ENCODE measurements at regions not wholly inside any gene's neighbourhood (a gene's known extent, or its start where the extent isn't known, plus 50 kb on each side); places are given as distances from the start of the nearest gene placed in this dataset.

GRCh38 chr4:122249357-122249756, 97.2 kb downstream of the BLTP1 start:
- TF ChIP-seq CTCF (IDR thresholded peaks at IDR 0.05; ENCODE audit: low read depth, low read length): no peak
- H3K4me3 ChIP-seq (ENCODE audit: low read depth, low read length): no peak overlapping the region

- TF ChIP-seq CTCF (IDR thresholded peaks at IDR 0.05; ENCODE audit: low read depth, low read length): no peak
- no peak overlapping the region for H3K4me3 ChIP-seq (ENCODE audit: low read depth, low read length)
Observed at GRCh38 chr4:122252584-122252983, 100.5 kb downstream of the BLTP1 start.

- TF ChIP-seq CTCF (IDR thresholded peaks at IDR 0.05; ENCODE audit: low read depth, low read length): no peak
- no peak overlapping the region for H3K4me3 ChIP-seq (ENCODE audit: low read depth, low read length)
Observed at GRCh38 chr4:122259849-122260248, 107.7 kb downstream of the BLTP1 start.

GRCh38 chr4:122276359-122276758, 102.5 kb upstream of the ADAD1 start:
- no peak for TF ChIP-seq CTCF (IDR thresholded peaks at IDR 0.05; ENCODE audit: low read depth, low read length)
- no peak overlapping the region for H3K4me3 ChIP-seq (ENCODE audit: low read depth, low read length)

GRCh38 chr4:122278976-122279375, 99.8 kb upstream of the ADAD1 start:
- no peak for TF ChIP-seq CTCF (IDR thresholded peaks at IDR 0.05; ENCODE audit: low read depth, low read length)
- no peak overlapping the region for H3K4me3 ChIP-seq (ENCODE audit: low read depth, low read length)

- H3K4me3 ChIP-seq (ENCODE audit: low read depth, low read length): no peak overlapping the region
- no peak for TF ChIP-seq CTCF (IDR thresholded peaks at IDR 0.05; ENCODE audit: low read depth, low read length)
Observed at GRCh38 chr4:122279670-122280069, 99.1 kb upstream of the ADAD1 start.

GRCh38 chr4:122285285-122285684, 93.5 kb upstream of the ADAD1 start:
- no peak for TF ChIP-seq CTCF (IDR thresholded peaks at IDR 0.05; ENCODE audit: low read depth, low read length)
- H3K4me3 ChIP-seq (ENCODE audit: low read depth, low read length): no peak overlapping the region
